ENCODE measurements at regions not wholly inside any gene's neighbourhood (a gene's known extent, or its start where the extent isn't known, plus 50 kb on each side); places are given as distances from the start of the nearest gene placed in this dataset.

GRCh38 chr21:39056636-39057035 is 126.6 kb downstream of the PSMG1 start:
- Histone ChIP-seq H3K4me3 (no peak overlapping the region), H3K9me3 (no peaks in the 10 kb centered on the region), H3K36me3 (replicated peaks in 1 of 2; ENCODE audit: insufficient read depth in 1 of 2, low read depth in 2 of 2) (no peaks in the 10 kb centered on the region), H3K27me3 (no peaks in the 10 kb centered on the region), H3K27ac (no peak overlapping the region), H3K4me1 (no peaks in the 10 kb centered on the region)
- intact Hi-C loops (cut with DNase I), result no loop called here
- ATAC-seq (no peak), DNase-seq (no peak)
- TF ChIP-seq, protein P1, sequence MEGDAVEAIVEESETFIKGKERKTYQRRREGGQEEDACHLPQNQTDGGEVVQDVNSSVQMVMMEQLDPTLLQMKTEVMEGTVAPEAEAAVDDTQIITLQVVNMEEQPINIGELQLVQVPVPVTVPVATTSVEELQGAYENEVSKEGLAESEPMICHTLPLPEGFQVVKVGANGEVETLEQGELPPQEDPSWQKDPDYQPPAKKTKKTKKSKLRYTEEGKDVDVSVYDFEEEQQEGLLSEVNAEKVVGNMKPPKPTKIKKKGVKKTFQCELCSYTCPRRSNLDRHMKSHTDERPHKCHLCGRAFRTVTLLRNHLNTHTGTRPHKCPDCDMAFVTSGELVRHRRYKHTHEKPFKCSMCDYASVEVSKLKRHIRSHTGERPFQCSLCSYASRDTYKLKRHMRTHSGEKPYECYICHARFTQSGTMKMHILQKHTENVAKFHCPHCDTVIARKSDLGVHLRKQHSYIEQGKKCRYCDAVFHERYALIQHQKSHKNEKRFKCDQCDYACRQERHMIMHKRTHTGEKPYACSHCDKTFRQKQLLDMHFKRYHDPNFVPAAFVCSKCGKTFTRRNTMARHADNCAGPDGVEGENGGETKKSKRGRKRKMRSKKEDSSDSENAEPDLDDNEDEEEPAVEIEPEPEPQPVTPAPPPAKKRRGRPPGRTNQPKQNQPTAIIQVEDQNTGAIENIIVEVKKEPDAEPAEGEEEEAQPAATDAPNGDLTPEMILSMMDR (IDR thresholded peaks at IDR 0.05), result no peak
- TF ChIP-seq POLR2A (IDR thresholded peaks at IDR 0.05), result no peak
- WGBS, 2 donors, result 54 to 90% methylated on average over 2 of the region's 2 CpGs

DNA sequence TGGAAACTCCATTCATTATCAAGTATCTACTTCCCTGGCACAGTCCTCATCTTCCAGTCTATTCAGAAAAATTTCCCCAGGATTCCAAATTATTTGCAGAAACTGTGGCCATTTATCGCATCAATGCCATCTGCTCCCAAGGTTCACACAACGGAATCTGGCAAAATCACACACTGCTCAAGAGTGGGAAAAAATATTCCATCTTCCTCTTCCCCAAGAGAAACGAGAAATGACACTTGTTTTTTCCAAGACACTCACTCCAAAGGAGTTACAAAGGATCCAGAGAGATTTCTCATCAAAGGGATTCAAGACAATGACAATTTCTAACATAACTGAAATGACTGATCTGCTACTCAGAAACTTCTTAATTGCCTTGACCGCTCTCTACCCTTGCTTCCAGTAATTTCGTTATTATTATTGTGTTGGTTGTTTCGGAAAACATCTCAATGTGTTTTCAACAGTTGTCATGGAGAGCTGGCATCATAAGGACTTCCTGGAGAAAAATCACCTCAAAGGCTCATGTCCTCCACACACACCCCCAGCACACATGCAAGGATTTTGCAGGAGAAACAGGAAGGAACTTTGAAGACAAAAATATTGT is 128.0 kb downstream of the PSMG1 start:
- no peak for TF ChIP-seq POLR2A (IDR thresholded peaks at IDR 0.05)
- TF ChIP-seq, protein P1 (IDR thresholded peaks at IDR 0.05), result no peak
- 56 to 65% methylated on average over 6 of the region's 6 CpGs for WGBS, 2 donors
- H3K9me3 ChIP-seq, result no peaks in the 10 kb centered on the region
- DNase-seq (no peak), ATAC-seq (peak; percentile 60)
- H3K4me3 ChIP-seq, result no peak overlapping the region
- H3K27ac ChIP-seq, result peak overlapping the region in 2 of 4 donors; percentile 2 to 3
- H3K36me3 ChIP-seq (replicated peaks in 1 of 2; ENCODE audit: insufficient read depth in 1 of 2, low read depth in 2 of 2), result no peaks in the 10 kb centered on the region
- no peaks in the 10 kb centered on the region for H3K27me3 ChIP-seq
- no peaks in the 10 kb centered on the region for H3K4me1 ChIP-seq
- intact Hi-C loops (cut with DNase I), result no loop called here

- peak overlapping the region in 1 of 4 donors; percentile 16 for H3K27ac ChIP-seq
- intact Hi-C loops (cut with DNase I), result no loop called here
- no peaks in the 10 kb centered on the region for H3K9me3 ChIP-seq
- H3K4me1 ChIP-seq, result no peaks in the 10 kb centered on the region
- DNase-seq (no peak), ATAC-seq (no peak)
- no peak for TF ChIP-seq POLR2A (IDR thresholded peaks at IDR 0.05)
- TF ChIP-seq, protein P1 (IDR thresholded peaks at IDR 0.05), result no peak
- no peaks in the 10 kb centered on the region for H3K36me3 ChIP-seq (replicated peaks in 1 of 2; ENCODE audit: insufficient read depth in 1 of 2, low read depth in 2 of 2)
- no peak overlapping the region for H3K4me3 ChIP-seq
- 74 to 82% methylated on average over 4 of the region's 4 CpGs for WGBS, 2 donors
- H3K27me3 ChIP-seq, result no peaks in the 10 kb centered on the region
These were observed 129.2 kb downstream of the PSMG1 start for GRCh38 chr21:39054066-39054465.

- Histone ChIP-seq H3K27ac (no peak overlapping the region), H3K27me3 (no peaks in the 10 kb centered on the region), H3K4me1 (no peaks in the 10 kb centered on the region), H3K9me3 (no peaks in the 10 kb centered on the region), H3K36me3 (replicated peaks in 1 of 2; ENCODE audit: insufficient read depth in 1 of 2, low read depth in 2 of 2) (no peaks in the 10 kb centered on the region), H3K4me3 (no peak overlapping the region)
- no peak for DNase-seq
- TF ChIP-seq, protein P1 (IDR thresholded peaks at IDR 0.05), result no peak
- TF ChIP-seq POLR2A (IDR thresholded peaks at IDR 0.05), result no peak
- intact Hi-C loops (cut with DNase I), result no loop called here
- 77 to 83% methylated on average over 11 of the region's 11 CpGs for WGBS, 2 donors
- no peak for ATAC-seq
These were observed 130.1 kb downstream of the PSMG1 start for GRCh38 chr21:39053126-39053525.

- ATAC-seq, result no peak
- intact Hi-C loops (cut with DNase I), result no loop called here
- no peak overlapping the region for H3K4me3 ChIP-seq
- TF ChIP-seq, protein P1 (IDR thresholded peaks at IDR 0.05), result no peak
- no peak for TF ChIP-seq POLR2A (IDR thresholded peaks at IDR 0.05)
- no peaks in the 10 kb centered on the region for H3K36me3 ChIP-seq (replicated peaks in 1 of 2; ENCODE audit: insufficient read depth in 1 of 2, low read depth in 2 of 2)
- H3K4me1 ChIP-seq, result no peaks in the 10 kb centered on the region
- H3K27ac ChIP-seq, result no peak overlapping the region
- H3K9me3 ChIP-seq, result no peaks in the 10 kb centered on the region
- DNase-seq, result no peak
- H3K27me3 ChIP-seq, result no peaks in the 10 kb centered on the region
- WGBS, 2 donors, result 71 to 86% methylated on average over 7 of the region's 7 CpGs
These were observed 130.5 kb downstream of the PSMG1 start for GRCh38 chr21:39052718-39053117.

Measured in body of pancreas (tissue), 4 donors.